ENCODE measurements at regions not wholly inside any gene's neighbourhood (a gene's known extent, or its start where the extent isn't known, plus 50 kb on each side); places are given as distances from the start of the nearest gene placed in this dataset.

DNA sequence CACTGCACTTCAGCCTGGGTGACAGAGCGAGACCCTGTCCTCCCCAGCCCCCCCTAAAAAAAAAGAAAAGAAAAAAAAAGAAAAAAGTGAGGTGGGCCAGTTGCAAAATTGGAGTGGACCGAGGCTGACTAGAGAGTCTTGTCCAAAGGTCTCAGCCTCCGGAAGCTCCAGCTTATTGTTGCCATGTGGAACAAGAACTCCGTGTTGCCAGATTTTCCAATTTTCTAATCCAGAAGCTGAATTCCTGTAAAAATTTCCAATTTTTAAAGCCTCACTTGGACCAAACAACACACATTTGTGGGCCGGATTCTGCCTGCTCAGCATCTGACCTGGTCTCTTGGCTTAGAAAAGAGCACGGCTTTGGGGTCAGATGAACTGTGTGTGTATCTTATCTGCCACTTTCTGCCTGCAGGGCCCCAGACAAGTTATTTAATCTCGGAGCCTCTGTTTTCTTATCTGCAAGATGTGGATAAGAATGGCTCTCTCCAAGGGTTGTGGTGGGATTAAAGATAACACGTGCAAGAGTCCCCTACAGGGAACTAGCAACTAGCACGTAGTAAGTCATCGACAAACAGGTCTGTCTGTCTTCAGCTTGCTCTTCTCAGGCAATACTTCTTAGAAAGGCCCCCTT is 73.7 kb upstream of the TLE3 start:
- H3K56ac ChIP-seq (ENCODE audit: insufficient read length, low read depth, low read length) = no peak overlapping the region
- no peak overlapping the region for H2BK120ac ChIP-seq (ENCODE audit: low read depth, low read length, poor library complexity, severe bottlenecking)
- no peaks in the 10 kb centered on the region for H3K79me2 ChIP-seq (ENCODE audit: insufficient read depth, low read length)
- no peak overlapping the region for H3K9ac ChIP-seq (ENCODE audit: extremely low read depth, insufficient read length, low read length)
- H4K91ac ChIP-seq (ENCODE audit: insufficient read length, low read depth, low read length) = no peak overlapping the region
- no peak overlapping the region for H3T11ph ChIP-seq (ENCODE audit: low read length)
- no peak overlapping the region for H2BK15ac ChIP-seq (ENCODE audit: low read depth, low read length)
- no peak overlapping the region for H3K23ac ChIP-seq (ENCODE audit: insufficient read length, low read depth, low read length)
- no peaks in the 10 kb centered on the region for H3K9me3 Mint-ChIP-seq
- H4K8ac ChIP-seq (replicated peaks; ENCODE audit: insufficient read length, low read depth, low read length) = no peak overlapping the region
- H3K27ac ChIP-seq (ENCODE audit: insufficient read length, low read depth, low read length) = no peak overlapping the region
- no peak overlapping the region for H2AFZ ChIP-seq (ENCODE audit: low read length)
- no peaks in the 10 kb centered on the region for H3K79me1 ChIP-seq (ENCODE audit: insufficient read depth, low read depth, low read length, poor library complexity, severe bottlenecking)
- no peak for DNase-seq
- H3K4me3 Mint-ChIP-seq = no peak overlapping the region
- H2BK12ac ChIP-seq (ENCODE audit: insufficient read length, low read depth, low read length) = no peak overlapping the region
- H4K5ac ChIP-seq (ENCODE audit: insufficient read length, low read depth, low read length) = no peak overlapping the region
- no peak overlapping the region for H3K18ac ChIP-seq (ENCODE audit: insufficient read length, low read depth, low read length)
- no peak overlapping the region for H3K14ac ChIP-seq (ENCODE audit: insufficient read depth, low read length)
- H3K9me3 ChIP-seq (ENCODE audit: control insufficient read depth, low read depth, low read length) = no peaks in the 10 kb centered on the region
- H3K27ac Mint-ChIP-seq = no peak overlapping the region
- H4K20me1 ChIP-seq (ENCODE audit: control insufficient read depth, insufficient read depth, insufficient read length) = no peaks in the 10 kb centered on the region
- no peak overlapping the region for H3K4me2 ChIP-seq (ENCODE audit: insufficient read depth, insufficient read length, low read length)
- H2BK5ac ChIP-seq (ENCODE audit: insufficient read length, low read length) = no peak overlapping the region
- no peak overlapping the region for H3K4ac ChIP-seq (ENCODE audit: low read depth, low read length)
- no peak overlapping the region for H2AK5ac ChIP-seq (ENCODE audit: insufficient read length, low read length)
- peaks cover 9% of the 10 kb centered on the region for H3K27me3 Mint-ChIP-seq (ENCODE audit: low read depth)
- no CpG with 5 or more reads among the region's 10 CpGs for WGBS (ENCODE audit: extremely low coverage, insufficient read length, low lambda C conversion rate)
- TF ChIP-seq, protein P1, sequence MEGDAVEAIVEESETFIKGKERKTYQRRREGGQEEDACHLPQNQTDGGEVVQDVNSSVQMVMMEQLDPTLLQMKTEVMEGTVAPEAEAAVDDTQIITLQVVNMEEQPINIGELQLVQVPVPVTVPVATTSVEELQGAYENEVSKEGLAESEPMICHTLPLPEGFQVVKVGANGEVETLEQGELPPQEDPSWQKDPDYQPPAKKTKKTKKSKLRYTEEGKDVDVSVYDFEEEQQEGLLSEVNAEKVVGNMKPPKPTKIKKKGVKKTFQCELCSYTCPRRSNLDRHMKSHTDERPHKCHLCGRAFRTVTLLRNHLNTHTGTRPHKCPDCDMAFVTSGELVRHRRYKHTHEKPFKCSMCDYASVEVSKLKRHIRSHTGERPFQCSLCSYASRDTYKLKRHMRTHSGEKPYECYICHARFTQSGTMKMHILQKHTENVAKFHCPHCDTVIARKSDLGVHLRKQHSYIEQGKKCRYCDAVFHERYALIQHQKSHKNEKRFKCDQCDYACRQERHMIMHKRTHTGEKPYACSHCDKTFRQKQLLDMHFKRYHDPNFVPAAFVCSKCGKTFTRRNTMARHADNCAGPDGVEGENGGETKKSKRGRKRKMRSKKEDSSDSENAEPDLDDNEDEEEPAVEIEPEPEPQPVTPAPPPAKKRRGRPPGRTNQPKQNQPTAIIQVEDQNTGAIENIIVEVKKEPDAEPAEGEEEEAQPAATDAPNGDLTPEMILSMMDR (conservative IDR thresholded peaks at IDR 0.05) = no peak
- H3K36me3 Mint-ChIP-seq (ENCODE audit: insufficient read depth in 1 of 3, low read depth in 3 of 3) = no peaks in the 10 kb centered on the region
- no peaks in the 10 kb centered on the region for H3K23me2 ChIP-seq (ENCODE audit: insufficient read length, low read depth, low read length, poor library complexity, severe bottlenecking)
- H3K4me1 ChIP-seq (ENCODE audit: insufficient read depth, low read length) = no peaks in the 10 kb centered on the region
- H2BK20ac ChIP-seq (ENCODE audit: low read depth, low read length, poor library complexity, severe bottlenecking) = no peak overlapping the region
- H3K4me1 Mint-ChIP-seq = peaks cover 2 to 3% of the 10 kb centered on the region in 2 experiments; a peak in 1 of 4 replicates
- no peaks in the 10 kb centered on the region for H3K27me3 ChIP-seq (ENCODE audit: insufficient read depth, low read length)
